ENCODE measurements at regions not wholly inside any gene's neighbourhood (a gene's known extent, or its start where the extent isn't known, plus 50 kb on each side); places are given as distances from the start of the nearest gene placed in this dataset.

DNA sequence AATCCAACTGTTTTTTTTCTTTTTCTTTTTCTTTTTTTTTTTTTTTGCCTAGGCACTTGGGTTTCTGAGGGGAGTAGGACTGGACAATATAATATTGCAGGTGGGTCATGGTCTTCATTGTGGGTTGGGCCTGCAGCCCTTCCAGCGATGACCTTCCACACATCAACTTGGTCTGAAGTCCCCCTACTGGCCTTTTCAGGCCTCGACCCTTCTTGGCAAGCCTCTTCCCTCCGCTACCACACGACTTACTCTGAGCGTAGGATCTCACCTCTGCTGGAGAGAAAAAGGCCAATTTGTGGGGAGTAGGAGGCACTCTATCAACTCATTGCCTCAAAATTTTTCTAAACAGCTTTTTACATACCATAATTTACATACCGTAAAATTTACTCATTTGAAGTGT lies 51.1 kb upstream of the GRIK3 start:
- DNase-seq: no peak

DNA sequence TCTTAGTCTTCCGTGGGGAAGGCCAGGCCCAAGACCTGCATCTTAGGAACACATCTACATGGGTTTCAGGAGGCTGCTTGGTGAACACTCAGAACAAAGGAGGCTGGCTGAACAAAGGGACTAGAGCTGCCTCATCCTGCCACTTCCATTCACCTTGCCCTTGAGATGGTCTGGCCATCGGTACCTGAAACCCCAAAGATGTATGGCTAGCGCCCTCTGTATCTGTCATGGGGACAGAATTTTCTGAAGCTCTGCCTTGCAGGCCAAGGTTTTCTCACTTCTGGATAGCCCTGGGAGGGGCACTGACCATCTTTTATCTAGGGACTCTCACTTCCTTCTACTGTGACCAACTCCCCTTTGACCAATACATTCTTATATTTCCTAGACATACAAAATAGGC lies 55.4 kb upstream of the GRIK3 start:
- DNase-seq: no peak

DNA sequence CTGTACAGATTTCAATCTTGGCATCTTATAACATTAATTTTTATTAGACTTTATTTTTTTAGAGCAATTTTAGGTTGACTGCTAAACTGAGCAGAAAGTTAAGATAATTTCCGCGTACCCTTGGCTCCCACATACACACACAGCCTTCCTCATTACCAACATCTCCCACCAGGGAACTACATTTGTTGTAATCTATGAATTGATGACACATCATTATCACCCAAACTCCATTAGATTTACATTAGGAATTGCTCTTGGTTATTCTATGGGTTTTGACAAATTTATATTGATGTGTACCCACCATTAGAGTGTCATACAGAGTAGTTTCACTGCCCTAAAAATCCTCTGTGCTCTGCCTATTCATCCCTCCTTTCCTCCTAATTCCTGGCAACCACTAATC lies 56.4 kb upstream of the GRIK3 start:
- no peak for DNase-seq

DNA sequence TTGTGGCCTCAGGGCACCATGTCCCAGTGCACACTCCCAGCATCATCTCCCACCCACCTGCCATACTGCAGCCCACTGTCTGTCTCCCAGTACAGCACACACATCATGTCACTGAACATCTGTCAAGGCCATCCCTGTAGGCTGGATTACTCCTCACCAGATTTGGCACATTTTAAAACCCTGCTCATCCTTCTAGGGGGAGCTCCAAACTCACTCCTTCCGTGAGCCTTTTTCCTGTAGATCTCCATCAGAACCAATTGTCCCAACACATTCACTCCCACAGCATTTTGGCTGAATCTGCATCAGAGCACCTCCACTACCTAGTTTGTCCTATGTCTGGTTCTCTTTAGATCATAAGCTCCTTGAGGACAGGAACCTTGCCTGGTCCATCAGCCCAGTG lies 58.6 kb upstream of the GRIK3 start:
- DNase-seq: no peak

DNA sequence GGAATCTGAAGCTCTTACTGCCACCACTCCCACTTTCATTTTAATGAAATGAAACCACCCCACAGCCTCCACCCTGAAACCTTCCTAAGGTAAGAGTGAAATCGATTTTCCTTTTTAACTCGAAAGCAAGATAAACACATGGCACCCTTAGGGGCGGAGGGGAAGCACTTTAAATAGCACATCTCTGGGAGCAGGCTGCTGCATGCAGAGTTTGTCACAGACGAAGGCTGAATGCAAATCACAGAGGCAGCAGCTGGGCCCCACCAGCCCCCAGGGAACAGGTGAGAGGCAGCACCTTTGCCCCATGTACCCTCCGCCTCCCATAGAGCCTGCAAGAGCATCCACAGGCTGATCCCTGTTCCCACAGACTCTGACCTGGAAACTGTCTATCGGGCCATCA lies 60.0 kb upstream of the GRIK3 start:
- DNase-seq: peak; percentile 71

DNA sequence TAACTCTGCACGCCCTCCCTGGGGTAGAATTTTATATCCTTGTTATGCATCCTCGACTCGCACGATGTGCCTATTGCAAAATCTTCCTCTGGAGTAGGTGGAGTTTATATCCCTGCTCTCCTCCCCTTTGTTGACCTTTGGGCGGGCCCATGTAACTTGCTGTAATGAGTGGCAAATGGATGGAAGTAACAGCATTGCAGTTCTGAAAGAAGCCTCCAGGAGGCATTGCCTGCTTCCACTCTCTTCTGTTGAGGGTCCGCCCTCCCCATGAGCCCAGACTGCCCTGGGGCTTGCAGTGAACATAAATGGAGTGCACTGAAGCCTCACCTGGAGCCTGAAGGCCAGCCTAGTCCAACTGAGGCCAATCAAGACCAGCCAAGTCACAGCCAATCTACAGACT lies 62.2 kb upstream of the GRIK3 start:
- no peak for DNase-seq

DNA sequence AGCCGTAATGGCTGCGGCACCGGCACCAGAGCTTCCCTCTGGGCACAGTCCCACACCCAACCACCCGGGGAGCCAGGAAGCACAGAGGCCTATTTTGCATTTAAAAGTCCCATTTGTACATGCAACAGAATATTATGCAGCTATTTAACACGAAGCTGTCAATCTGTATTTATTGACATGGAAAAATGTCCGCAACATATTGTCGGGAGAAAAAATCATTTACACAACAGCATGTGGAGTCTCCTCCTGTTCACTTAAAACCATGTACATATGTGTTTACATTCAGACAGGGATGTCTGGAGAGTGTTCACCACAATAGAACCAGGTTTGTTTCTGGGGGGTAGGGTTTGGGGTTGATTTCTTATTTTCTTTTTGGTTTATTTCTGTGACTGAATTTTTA lies 63.4 kb upstream of the GRIK3 start:
- DNase-seq: no peak

DNA sequence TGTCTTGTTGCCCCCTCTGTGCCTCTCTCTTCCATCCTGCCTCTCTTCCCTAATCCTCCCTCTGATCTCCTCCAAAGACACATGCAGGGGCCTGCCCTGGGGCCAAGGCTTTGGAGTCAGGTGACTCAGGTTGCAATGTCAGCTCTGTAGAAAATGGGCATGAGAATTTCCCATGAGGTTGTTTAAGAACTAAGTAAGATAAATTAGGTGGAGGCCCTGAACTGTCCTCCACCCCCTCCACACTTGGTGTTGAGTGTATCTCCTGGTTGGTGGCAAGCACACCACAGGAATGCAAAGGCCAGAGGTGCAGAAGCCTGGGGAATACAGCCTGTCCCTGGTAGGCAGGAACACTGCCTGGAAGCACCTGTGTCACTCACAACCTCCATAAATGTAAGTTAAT lies 63.9 kb upstream of the GRIK3 start:
- no peak for DNase-seq

DNA sequence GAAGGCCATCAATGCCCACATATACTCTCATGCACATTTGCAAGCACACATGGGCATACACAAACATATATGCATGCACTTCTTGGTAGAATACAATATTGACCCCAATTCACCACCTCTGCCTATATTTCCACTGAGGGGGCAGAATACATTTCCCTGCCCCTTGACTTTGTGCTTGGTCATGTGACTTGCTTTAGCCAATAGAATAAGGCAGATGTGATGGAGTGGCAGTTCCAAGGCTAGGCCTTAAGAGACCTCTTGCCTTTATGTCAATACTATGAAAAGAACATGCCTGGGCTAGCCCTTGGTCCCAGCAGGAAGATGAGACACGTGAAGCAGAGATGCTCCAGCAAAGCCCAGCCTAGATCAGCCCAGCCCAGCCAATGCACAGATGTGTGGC lies 66.0 kb upstream of the GRIK3 start:
- no peak for DNase-seq

DNA sequence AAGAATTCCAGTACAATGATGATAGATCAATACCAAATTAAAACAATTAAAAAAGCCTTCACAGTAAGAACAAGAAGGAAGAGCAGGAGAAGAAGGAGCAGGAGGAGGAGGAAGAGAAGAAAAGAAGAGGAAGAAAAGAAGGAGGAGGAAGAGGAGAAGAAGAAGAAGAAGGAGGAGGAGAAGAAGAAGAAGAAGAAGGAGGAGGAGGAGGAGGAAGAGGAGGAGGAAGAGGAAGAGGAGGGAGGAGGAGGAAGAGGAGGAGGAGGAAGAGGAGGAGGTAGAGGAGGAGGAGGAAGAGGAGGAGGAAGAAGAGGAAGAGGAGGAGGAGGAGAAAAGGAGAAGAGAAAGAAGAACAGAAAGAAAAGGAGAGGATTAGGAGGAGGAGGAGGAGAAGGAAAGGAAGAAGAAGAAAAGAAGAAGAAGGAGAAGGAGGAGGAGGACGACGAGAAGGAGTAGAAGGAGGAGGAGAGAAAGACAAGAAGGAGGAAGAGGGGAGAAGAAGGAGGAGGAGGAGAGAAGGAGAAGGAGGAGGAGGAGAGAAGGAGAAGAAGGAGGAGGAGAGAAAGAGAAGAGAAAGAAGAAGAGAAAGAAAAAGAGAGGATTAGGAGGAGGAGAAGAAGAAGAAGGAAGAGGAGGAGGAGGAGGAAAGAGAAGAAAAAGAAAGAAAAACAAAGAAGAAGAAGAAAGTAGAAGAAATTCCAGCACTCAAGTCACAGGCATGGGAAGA lies 68.5 kb upstream of the GRIK3 start:
- DNase-seq: no peak

DNA sequence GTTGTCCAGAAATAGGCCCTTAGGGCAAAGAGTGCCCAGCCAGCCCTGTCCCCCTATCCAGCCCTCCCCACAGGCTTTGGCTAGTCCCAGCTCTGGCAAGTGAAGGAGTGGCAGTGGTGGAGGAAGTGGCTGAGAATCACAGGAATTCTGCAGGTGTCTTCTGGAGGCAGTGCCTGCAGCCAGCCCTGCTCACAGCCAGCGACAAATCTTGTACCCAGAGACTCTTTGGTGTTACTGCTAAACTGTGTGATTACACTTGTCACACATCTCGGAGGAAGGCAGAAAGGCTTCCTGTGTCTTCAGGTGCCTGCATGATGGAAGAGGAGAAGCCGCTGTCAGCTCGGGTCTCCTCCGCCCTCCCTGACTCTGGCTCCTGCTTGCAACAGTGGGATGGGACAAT lies 71.6 kb upstream of the GRIK3 start:
- no peak for DNase-seq

DNA sequence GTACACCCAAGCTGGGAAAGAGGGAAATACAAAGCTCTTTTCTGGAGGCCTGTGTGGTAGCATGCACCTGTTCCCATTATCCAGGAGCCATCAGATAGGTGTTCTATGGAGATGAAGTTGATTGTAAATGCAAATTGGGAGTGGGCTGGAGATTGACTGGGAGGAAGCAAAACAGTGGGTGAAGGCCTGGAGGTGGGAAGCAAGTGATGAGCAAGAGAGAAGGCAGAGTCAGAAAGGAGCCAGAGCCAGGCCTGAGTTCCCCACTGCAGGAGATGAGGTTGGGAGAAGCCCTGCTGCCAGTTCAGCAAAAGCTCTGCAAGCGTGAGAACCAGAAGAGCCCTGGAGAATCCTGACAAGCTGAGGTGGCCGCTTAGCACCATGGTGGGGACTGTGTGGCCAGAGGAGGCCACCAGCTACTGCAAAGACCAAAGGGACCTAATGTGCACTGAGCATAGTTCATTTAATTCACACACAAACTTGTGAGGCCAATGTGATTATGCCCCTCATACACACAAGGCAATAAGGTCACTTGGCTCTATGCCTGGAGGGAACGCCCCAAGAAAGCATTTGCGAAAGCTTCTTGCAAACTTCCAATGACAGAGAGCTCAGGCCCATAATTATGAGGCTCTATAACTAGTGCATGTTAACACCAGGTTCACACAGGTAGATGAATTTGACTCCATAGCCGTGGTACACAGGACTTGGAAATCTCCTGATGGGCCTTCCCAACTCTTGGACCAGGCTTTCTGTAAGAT lies 73.0 kb upstream of the GRIK3 start:
- DNase-seq: no peak

DNA sequence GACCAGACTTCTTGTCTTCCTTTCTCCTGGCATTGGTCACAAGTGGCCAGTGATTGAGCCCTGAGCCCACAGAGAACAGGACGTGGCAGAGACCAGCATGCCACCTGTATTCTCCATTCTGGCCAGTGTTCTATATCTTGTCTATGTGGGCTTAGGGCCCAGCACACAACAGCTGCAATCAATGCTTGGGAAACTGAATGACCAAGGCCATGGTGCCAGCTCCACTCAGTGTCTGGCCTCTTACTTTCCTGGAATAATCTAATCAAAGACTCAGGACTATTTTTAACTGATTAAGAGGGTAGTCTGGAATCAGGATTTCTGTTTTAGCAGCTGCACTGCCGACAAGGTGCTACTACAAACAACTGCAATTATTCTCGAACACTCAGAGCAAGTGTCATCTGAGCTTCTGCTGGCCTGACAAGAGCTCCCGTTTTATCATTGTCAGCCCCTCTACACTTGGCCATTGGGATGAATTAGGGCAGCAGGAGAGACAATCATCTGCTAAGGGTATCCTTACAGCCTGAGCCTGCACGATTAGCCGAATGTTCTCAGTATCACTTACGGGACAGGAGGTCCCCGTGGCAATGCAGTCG lies 74.4 kb upstream of the GRIK3 start:
- DNase-seq: no peak

DNA sequence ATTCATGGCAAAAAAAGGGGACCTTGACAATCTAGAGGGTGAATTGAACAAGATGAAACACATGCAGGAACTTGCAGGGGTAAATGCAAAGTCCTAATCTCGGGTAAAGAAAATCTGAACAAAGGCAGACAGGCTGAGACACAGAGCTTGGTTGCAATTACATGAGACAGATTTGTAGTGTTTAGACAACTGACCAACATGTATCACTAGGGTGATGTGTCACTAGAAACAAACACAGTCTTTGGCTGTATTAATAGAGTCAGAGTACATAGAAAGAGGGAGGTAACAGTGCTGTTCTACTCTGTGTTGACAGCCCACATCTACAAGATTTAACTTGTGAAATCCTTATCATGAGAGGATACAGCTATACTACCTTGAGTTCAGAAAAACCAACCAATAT lies 78.1 kb upstream of the GRIK3 start:
- no peak for DNase-seq

DNA sequence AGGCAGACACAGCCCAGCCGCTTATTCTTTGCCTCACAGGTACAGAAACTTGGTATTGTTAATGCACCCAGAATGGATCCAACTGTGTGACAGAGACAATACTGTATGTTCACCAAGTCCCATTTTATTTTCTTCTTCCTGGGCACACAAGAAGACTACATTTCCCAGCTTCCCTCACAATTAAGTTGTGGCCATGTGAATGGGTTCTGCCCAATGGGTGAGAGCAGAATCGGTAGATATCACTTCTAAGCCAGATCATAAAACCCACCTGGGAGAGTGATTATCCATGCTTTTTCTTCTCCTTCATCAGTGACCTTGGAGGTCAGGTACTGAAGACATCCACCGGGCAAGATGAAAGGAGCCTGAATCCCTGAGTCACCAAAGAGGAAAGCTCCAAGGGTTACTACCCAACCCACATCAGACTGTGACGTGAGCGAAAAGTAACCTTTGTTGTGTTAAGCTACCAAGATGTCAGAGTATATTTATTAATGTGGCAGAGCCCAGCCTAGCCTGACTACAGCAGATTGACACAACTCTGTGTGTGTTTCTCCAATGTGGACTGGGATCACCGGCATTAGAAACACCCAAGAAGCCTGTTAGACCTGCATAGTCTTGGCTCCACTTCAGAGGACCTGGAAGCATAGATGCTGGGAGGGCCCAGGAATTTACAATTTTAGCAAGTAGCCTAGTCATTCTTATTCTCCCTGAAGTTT lies 79.1 kb upstream of the GRIK3 start:
- no peak for DNase-seq

DNA sequence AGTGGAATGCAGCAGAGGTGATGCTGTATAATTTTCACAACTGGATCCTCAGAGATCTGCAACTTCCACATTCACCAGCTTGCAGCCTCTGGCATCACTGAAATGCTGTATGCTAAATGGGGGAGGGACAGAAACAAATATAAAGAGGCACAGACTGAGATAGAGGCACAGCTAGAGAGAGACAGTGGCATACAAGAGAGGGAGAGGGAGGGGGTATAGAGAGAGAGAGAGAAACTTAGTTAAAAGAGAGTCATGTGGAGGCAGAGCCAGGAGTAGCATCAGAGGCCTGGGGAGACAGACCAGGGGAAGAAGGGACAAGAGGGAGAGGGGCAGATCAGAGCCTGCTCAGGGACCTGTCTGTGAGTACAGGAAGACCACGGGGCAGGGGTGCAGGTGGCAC lies 84.5 kb upstream of the GRIK3 start:
- DNase-seq: no peak

DNA sequence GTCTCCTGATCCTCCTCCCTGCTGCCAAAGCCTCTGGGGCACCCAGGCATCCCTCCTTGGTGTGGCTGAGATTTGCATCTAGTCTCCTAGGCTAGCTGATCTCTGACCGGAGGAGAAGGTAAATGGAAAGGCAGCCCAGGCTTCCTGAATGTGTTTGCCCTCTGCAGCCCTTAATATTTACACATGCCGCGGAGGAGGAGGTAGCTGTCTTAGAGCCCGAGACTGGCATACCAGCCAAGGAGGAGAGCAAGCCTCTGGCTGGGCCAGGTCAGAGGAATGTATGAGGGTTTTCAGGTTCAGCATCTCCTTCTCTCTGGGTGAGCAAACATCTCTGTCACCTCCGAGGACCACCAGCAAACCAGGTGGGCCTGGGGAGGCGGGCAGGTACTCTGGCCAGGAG lies 86.0 kb upstream of the GRIK3 start:
- no peak for DNase-seq

DNA sequence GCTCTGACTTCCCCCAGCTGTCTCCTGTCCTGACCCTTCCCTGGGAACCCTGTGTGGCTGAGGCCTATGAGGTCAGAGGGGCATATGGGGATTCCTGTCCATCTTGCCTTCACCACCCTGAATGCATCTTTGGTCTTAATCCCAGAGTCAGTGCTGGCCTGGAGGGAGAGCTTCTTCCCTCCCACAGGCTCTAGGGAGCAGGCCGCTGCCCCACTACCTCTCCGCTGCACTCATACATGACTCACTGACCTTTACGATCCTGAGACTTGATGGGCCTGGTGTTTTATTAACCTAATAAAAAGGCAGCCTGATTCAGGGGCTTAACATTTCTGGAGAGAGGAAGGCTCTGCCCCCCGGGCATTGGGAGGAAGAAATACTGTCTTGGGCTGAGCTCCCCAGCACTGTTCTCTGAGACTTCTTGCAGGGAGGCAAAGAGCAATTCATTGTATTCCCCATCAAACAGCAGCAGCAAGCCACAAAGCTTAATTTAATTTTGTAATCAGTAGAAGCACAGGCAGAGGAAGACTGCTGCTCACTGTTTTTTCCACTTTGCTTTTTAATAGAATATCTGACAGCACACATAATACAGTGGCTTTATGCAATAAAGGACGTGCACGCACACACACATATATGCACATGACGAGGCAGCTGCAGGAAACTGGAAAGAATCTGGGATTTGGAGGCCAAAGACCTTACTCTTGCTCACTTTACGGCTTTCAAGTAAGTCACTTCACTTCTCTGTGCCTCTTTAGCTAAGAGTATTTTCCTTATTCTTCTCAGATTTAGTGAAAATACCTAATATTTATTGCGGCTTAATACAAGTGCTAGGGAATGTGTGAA lies 89.2 kb upstream of the GRIK3 start:
- peak; percentile 43 for DNase-seq

DNA sequence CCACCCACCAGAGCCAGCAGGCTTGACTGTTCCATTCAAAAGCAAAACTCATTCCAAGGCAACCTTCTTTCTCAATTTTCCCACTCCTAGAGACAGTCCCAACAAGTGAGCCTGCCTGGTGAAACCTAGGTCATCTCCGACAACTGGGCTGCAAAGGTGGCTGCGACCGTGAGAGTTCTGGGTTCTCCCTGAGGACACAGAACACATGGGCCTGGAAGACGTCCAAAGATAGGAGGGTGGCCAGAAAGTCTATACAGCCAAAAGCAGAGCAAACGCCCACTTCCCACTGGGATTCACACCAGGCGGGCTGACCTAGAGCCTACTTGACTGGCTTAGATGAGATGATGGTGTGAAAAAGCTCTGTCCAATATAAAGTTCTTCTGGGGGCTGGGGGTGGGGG lies 90.2 kb upstream of the GRIK3 start:
- no peak for DNase-seq

DNA sequence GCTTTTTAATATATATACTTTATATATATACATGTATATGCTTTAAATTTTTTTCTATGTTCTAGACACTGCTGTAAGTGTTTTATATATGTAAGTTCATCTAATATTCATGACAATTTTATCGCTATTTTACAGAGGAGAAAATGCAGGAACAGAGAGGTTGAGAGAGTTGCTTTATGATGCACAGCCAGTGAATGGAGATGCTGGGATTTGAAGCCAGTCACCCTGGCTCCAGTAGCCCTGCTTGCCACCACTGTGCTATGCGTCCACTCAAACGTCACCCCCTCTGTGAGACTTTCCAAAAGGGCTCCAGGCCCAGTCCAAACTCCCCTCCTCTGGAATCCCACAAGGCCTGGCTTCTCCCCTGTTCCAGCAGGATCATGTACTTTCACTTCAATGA lies 91.0 kb upstream of the GRIK3 start:
- no peak for DNase-seq

DNA sequence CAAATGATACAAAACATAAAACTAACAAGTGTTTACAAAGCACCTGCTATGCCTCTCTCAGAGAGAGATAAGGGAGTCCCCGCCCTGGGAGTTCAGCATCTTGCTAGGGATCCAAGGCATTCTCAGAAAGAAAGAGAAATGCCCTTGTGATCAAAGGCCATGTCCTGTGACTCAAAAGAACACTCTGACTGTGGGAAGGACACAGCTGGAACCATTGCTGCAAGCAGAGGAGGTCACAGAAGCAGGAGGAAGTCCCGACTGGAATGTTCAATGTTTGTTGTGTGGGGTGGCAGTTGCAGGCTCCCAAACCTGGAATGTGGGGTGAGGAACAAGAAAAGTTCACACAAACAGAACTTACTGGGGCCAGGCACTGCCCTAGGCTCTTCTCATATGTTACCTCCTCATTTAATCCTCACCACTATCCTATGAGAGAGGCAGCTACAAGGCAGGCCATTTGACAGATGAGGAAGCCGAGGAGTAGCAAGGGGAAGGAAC lies 93.0 kb upstream of the GRIK3 start:
- no peak for DNase-seq

DNA sequence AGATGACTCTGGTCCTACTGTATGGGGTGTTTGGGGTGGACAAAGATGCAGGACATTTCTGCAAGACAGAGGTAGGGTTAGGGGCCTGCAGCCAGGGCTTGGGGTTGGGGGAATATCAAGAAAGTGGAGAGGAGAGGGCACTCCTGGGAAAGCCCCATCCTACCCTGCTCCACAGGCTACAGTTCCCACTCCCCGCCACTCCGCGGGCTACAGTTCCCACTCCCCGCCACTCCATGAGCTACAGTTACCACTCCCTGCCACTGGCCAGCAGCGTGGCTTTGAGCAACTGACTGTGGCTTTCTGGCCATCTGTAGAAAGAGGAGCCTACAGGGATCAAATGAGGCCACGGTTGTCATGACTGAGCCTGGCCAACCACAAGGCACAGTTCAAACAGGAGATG lies 93.8 kb upstream of the GRIK3 start:
- no peak for DNase-seq

Data from DMS79 treated with DMSO at 0.1 percent for 48 hours (cell line).